T-helper 1 cell treated with Interleukin-12 subunit alpha and Interleukin-12 subunit beta and Interleukin-4 antibody, amounts not matched to agents 30 μg/mL and 1 μg/mL, for 36 hours (primary cell): ENCODE measurements at regions not wholly inside any gene's neighbourhood (a gene's known extent, or its start where the extent isn't known, plus 50 kb on each side); places are given as distances from the start of the nearest gene placed in this dataset.
A peak's percentile ranks its signal among the peaks of the same experiment; 100 is the strongest.

Experiments used
- H3K27ac Mint-ChIP-seq: one replicate; pipeline ENCODE4 v1.8.0; 2021; ENCODE audit warnings: mild to moderate bottlenecking, mixed read lengths
- H3K27me3 Mint-ChIP-seq: one replicate; pipeline ENCODE4 v1.8.0; 2021; ENCODE audit warnings: low read depth, mixed read lengths
- H3K36me3 Mint-ChIP-seq: one replicate; pipeline ENCODE4 v1.8.0; 2021; ENCODE audit warnings: low read depth, mixed read lengths
- H3K4me1 Mint-ChIP-seq: one replicate; pipeline ENCODE4 v1.8.0; 2021; ENCODE audit warnings: low read depth, mixed read lengths
- H3K4me3 Mint-ChIP-seq: one replicate; pipeline ENCODE4 v1.8.0; 2021; ENCODE audit warnings: mild to moderate bottlenecking, moderate library complexity, mixed read lengths
- H3K9me3 Mint-ChIP-seq: one replicate; pipeline ENCODE4 v1.8.0; 2021; ENCODE audit warnings: mixed read lengths

- H3K27me3 Mint-ChIP-seq = peaks cover 20% of the 10 kb centered on the region
- H3K27ac Mint-ChIP-seq = no peak overlapping the region
- H3K36me3 Mint-ChIP-seq = no peaks in the 10 kb centered on the region
- peaks cover 4% of the 10 kb centered on the region for H3K4me1 Mint-ChIP-seq
- H3K4me3 Mint-ChIP-seq = no peak overlapping the region
- no peaks in the 10 kb centered on the region for H3K9me3 Mint-ChIP-seq
Observed at GRCh38 chr7:142348100-142348499, 90.2 kb upstream of the PRSS58 start.

- H3K4me1 Mint-ChIP-seq = peaks cover 2% of the 10 kb centered on the region
- H3K4me3 Mint-ChIP-seq = no peak overlapping the region
- no peaks in the 10 kb centered on the region for H3K9me3 Mint-ChIP-seq
- no peak overlapping the region for H3K27ac Mint-ChIP-seq
- H3K27me3 Mint-ChIP-seq = peaks cover 20% of the 10 kb centered on the region
- no peaks in the 10 kb centered on the region for H3K36me3 Mint-ChIP-seq
Observed at GRCh38 chr7:142347091-142347490, 89.2 kb upstream of the PRSS58 start.

DNA sequence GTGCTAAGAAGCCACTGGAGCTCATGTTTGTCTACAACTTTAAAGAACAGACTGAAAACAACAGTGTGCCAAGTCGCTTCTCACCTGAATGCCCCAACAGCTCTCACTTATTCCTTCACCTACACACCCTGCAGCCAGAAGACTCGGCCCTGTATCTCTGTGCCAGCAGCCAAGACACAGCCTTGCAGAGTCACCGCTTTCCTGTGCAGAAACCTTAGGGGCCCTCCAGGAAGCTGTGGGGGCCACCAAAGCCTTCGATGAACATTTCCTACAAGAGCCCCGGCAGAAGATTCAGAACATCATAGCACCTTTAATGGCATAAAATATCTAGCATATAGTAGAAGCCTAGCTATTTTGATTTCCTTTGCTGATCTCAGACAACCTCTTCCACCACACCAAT lies 88.0 kb upstream of the PRSS58 start:
- H3K27me3 Mint-ChIP-seq = peaks cover 25% of the 10 kb centered on the region
- no peaks in the 10 kb centered on the region for H3K9me3 Mint-ChIP-seq
- H3K4me1 Mint-ChIP-seq = no peaks in the 10 kb centered on the region
- H3K27ac Mint-ChIP-seq = no peak overlapping the region
- no peaks in the 10 kb centered on the region for H3K36me3 Mint-ChIP-seq
- no peak overlapping the region for H3K4me3 Mint-ChIP-seq

- Mint-ChIP-seq H3K9me3 (no peaks in the 10 kb centered on the region), H3K4me3 (no peak overlapping the region), H3K36me3 (no peaks in the 10 kb centered on the region), H3K27ac (peak overlapping the region; percentile 1), H3K27me3 (peaks cover 21% of the 10 kb centered on the region), H3K4me1 (no peaks in the 10 kb centered on the region)
Observed at GRCh38 chr7:142338633-142339501, 81.0 kb upstream of the PRSS58 start.

DNA sequence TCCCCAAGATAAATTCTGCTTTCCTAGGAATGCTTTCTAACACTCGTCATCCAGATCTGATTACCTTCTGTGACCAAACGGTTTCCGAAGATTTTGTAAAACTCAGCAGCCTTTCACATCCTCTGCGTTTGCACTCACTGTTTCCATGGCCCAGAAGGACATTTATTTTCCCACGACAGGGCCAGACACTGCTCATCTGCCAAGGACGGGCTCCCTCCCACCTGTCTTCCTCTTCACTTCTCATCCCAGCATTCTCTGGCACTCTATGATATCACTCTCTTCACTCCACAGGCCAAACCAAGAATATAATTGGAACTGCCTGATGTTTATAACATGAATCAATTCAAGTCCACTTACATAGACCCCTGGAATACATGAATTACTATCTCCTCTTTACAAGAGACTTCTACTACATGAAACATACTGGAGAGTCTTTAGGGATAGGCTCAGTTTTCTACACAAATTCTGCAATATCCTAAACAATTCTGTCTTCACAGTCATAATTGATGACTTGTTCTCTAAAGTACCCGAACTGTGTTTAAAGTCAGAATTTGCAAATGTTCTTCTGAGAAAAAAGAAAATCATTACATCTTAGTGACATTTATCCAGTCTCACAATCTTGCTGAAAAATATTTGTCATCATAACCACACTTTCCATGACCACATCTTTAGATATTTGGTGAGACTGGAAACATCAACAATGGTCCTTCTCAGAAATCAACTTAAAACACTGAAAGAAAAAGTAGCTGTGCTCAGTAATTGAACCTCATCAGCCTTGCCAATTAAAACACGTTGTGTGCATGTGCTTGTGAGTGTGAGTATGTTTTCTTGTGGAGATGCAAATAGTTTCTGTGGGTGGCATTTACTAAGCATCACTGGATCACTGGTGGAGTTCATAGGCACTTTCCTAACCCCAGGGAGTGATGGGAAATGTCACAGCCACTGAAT lies 79.5 kb upstream of the PRSS58 start:
- Mint-ChIP-seq H3K4me3 (no peak overlapping the region), H3K27me3 (peaks cover 18% of the 10 kb centered on the region), H3K9me3 (no peaks in the 10 kb centered on the region), H3K27ac (no peak overlapping the region), H3K4me1 (no peaks in the 10 kb centered on the region), H3K36me3 (no peaks in the 10 kb centered on the region)

GRCh38 chr7:142334806-142335205 lies 76.9 kb upstream of the PRSS58 start:
- H3K4me1 Mint-ChIP-seq = no peaks in the 10 kb centered on the region
- H3K27ac Mint-ChIP-seq = no peak overlapping the region
- H3K9me3 Mint-ChIP-seq = no peaks in the 10 kb centered on the region
- no peak overlapping the region for H3K4me3 Mint-ChIP-seq
- H3K27me3 Mint-ChIP-seq = peaks cover 12% of the 10 kb centered on the region
- H3K36me3 Mint-ChIP-seq = no peaks in the 10 kb centered on the region

GRCh38 chr7:142334236-142334635 lies 76.4 kb upstream of the PRSS58 start:
- Mint-ChIP-seq H3K27ac (no peak overlapping the region), H3K27me3 (peaks cover 12% of the 10 kb centered on the region), H3K9me3 (no peaks in the 10 kb centered on the region), H3K4me1 (no peaks in the 10 kb centered on the region), H3K36me3 (no peaks in the 10 kb centered on the region), H3K4me3 (no peak overlapping the region)

GRCh38 chr7:142332421-142332820 lies 74.6 kb upstream of the PRSS58 start:
- Mint-ChIP-seq H3K4me1 (peaks cover 3% of the 10 kb centered on the region), H3K4me3 (no peak overlapping the region), H3K27me3 (peaks cover 12% of the 10 kb centered on the region), H3K27ac (no peak overlapping the region), H3K9me3 (no peaks in the 10 kb centered on the region), H3K36me3 (no peaks in the 10 kb centered on the region)

DNA sequence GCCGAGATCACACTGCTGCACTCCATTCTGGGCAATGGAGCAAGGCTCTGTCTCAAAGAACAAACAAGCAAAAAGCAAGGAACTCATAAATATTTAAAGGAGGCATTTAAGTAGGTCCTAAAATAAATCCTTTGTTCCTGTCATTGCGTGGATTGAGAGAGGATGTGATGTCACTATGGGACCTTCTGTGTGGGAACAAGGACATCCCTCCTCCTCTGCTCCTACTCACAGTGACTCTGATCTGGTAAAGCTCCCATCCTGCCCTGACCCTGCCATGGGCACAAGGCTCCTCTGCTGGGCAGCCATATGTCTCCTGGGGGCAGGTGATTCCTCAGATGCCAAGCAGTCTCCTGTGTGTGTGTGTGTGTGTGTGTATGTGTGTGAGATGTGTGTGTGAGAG lies 74.1 kb upstream of the PRSS58 start:
- Mint-ChIP-seq H3K9me3 (no peaks in the 10 kb centered on the region), H3K27ac (no peak overlapping the region), H3K27me3 (peaks cover 8% of the 10 kb centered on the region), H3K36me3 (no peaks in the 10 kb centered on the region), H3K4me3 (no peak overlapping the region), H3K4me1 (peaks cover 3% of the 10 kb centered on the region)

GRCh38 chr7:142329062-142329790 lies 71.4 kb upstream of the PRSS58 start:
- peaks cover 6% of the 10 kb centered on the region for H3K4me1 Mint-ChIP-seq
- no peak overlapping the region for H3K4me3 Mint-ChIP-seq
- H3K27ac Mint-ChIP-seq = no peak overlapping the region
- H3K27me3 Mint-ChIP-seq = no peaks in the 10 kb centered on the region
- no peaks in the 10 kb centered on the region for H3K9me3 Mint-ChIP-seq
- H3K36me3 Mint-ChIP-seq = no peaks in the 10 kb centered on the region

GRCh38 chr7:142328551-142328950 lies 70.7 kb upstream of the PRSS58 start:
- H3K36me3 Mint-ChIP-seq = no peaks in the 10 kb centered on the region
- H3K27ac Mint-ChIP-seq = no peak overlapping the region
- H3K4me3 Mint-ChIP-seq = peak overlapping the region; percentile 10
- H3K4me1 Mint-ChIP-seq = peaks cover 6% of the 10 kb centered on the region
- no peaks in the 10 kb centered on the region for H3K27me3 Mint-ChIP-seq
- no peaks in the 10 kb centered on the region for H3K9me3 Mint-ChIP-seq

DNA sequence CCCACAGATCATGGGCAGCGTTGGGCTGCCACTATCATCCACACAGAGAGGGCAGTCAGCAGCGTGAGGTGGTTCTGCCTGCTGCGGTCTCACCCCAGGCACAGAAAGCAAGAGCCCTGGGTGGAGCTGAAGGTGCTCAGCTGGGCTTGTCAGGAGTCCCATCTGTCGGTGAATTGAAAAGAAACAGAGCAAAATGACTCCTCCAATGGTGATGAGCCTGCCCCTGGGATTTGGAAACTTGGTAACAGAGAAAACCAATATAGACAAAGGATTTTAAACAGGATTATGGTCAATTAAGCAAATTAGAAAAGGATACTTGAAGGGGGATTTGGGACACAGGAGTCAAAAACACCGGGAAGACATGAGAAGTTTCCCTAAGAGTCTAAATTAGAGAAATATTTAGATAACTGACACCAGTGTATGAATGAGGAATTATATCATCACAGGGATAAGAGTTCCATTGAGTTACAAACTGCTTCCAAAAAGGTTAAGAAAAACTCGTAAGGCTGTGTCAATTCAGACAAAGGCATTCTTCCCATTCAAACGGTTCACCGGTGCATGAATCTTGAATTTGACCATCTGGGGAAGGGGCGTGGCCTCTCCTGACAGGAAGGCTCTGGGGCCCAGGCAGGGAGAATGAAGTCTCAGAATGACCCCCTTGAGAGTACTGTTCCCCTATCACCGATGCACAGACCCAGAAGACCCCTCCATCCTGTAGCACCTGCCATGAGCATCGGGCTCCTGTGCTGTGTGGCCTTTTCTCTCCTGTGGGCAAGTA lies 70.0 kb upstream of the PRSS58 start:
- no peaks in the 10 kb centered on the region for H3K27me3 Mint-ChIP-seq
- H3K9me3 Mint-ChIP-seq = no peaks in the 10 kb centered on the region
- H3K27ac Mint-ChIP-seq = peak overlapping the region; percentile 53
- no peaks in the 10 kb centered on the region for H3K36me3 Mint-ChIP-seq
- H3K4me1 Mint-ChIP-seq = peaks cover 6% of the 10 kb centered on the region
- peak overlapping the region; percentile 45 for H3K4me3 Mint-ChIP-seq

DNA sequence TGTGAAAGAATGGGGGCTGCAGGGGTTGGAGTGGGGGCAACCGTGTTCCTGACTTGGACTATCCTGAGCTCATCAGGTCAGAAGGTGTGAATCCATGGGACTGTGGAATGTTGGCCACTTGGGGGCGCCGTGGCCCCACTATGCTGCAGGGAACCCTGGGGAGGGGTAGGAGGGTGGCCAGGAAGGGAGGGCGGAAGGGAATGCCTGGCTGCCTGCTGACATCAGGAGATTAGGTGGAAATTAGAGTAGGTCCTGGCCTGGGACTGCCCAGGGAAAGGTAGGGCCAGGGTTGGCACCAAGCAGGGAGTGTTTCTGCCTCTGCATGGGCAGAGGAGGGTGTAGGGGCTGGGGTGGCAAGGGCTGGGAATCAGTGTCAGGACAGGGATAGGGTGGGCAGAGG lies 65.8 kb upstream of the PRSS58 start:
- peak overlapping the region; percentile 22 for H3K27ac Mint-ChIP-seq
- no peaks in the 10 kb centered on the region for H3K36me3 Mint-ChIP-seq
- no peaks in the 10 kb centered on the region for H3K9me3 Mint-ChIP-seq
- no peak overlapping the region for H3K4me3 Mint-ChIP-seq
- H3K4me1 Mint-ChIP-seq = peaks cover 9% of the 10 kb centered on the region
- peaks cover 4% of the 10 kb centered on the region for H3K27me3 Mint-ChIP-seq

DNA sequence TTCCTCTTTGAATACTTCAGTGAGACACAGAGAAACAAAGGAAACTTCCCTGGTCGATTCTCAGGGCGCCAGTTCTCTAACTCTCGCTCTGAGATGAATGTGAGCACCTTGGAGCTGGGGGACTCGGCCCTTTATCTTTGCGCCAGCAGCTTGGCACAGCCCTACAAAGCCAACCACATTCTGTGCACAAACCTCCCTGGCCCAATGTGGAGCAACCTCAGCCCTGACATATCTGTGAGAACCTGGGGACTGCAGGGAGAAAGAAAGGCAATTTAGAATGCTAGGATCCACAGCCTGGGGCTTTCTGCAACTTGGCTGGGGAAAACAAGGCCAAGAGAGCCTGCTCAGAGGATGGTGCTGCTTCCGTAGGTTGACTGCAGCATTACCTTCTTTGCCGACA lies 63.5 kb upstream of the PRSS58 start:
- H3K27ac Mint-ChIP-seq = peak overlapping the region; percentile 46
- H3K36me3 Mint-ChIP-seq = no peaks in the 10 kb centered on the region

More for the DNA sequence above, 63.5 kb upstream of the PRSS58 start:
- Mint-ChIP-seq H3K4me1 (peaks cover 3% of the 10 kb centered on the region), H3K9me3 (no peaks in the 10 kb centered on the region), H3K27me3 (peaks cover 9% of the 10 kb centered on the region), H3K4me3 (peak overlapping the region; percentile 33)
